GM21515 (cell line): ENCODE measurements at regions not wholly inside any gene's neighbourhood (a gene's known extent, or its start where the extent isn't known, plus 50 kb on each side); places are given as distances from the start of the nearest gene placed in this dataset.
A peak's percentile ranks its signal among the peaks of the same experiment; 100 is the strongest.

ENCODE experiments used
- ATAC-seq: cut with Tn5 transposase; IDR thresholded peaks from one replicate; pipeline ENCODE4 v1.9.1; 2021; ENCODE audit not compliant: unreplicated experiment

DNA sequence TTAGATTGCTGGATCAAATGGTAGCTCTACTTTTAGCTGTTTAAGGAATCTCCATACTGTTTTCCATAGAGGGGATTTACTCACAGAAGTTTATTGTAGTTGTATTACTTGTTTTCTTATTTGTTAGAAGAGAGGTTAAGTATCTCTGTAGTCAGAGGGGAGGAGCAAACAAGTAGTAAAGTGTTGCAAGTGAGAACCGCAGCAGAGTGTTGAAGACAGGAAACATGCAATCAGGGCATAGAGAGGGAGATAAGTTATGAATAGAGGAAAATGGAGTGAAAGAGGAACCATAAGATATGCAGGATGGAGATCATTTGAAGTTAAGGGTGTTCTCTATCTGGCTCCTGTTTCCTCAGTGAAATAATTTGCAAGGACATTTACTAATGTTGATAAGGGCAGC, 331.4 kb upstream of the TMEM229A start:
- ATAC-seq, result no peak

DNA sequence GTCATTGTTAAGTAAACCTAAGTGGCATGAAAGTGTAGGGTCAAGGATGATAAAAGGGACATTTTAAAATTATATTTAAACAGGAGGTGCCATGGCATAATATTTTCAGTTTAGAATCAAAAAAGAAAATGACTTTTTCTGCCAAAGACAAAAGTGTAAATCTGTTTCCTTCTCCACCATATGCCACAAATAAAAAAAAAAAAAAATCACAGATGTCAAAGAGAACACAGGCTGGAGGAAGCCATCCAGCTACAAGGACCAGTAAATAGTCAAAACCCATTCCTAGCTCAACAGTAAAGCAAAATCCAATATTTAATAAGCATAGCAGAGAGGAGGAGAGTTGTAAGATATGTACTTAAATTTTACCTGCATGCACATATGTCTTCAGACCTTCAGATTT, 321.3 kb upstream of the TMEM229A start:
- ATAC-seq, result no peak

DNA sequence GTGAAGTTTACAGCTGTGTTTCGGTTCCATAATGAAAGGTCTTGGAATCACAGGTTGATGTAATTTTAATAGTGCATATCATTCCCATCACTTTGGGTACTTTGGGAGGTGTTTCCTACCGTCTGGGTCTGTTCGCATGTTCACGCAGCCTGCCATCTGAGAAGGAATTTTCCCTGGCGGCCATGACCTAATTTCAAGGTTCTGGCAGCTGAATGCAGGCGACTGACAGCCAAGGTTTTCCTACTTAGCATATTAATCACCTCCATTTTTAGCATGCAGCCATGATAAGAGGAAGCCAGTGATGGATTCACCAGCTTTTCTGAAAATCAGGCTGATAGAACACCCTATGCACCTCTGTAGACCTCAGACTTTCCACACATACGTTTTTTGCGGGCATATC, 319.1 kb upstream of the TMEM229A start:
- no peak for ATAC-seq

DNA sequence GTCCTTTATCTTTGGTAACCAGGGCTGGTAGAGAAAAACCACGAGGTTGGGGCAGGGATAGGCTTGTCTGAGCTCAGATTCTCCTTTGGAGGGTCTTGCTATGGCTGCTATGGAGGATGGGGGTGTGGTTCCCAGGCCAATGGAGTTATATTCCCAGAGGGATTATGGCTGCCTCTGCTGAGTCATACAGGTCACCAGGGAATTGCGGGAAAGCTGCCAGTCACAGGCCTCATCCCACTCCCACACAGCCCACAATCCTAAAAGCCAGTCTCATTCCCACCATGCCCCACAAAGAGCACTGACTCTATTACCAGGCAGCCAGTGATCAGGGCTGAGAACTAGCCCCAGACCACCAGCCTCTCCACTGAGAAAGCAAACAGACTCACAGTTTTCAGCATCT, 316.6 kb upstream of the TMEM229A start:
- no peak for ATAC-seq

DNA sequence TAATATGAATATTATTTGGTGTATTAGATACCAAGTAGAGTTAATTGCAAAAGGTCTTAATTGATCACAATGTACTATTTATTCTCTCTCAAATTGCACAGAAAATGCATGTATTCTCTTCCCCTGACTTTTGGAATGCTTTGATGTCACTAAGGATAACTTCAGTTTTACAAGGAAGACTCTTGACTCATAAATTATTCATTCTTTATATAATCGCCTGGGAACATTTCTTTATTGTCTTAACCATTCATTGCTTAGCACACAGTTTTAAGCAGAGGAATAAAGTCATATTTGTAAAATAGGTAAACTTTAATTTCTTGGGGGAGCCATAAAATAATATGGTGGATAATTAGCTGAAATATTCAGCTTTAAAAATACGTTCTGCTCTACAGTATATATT, 306.0 kb upstream of the TMEM229A start:
- ATAC-seq, result no peak

DNA sequence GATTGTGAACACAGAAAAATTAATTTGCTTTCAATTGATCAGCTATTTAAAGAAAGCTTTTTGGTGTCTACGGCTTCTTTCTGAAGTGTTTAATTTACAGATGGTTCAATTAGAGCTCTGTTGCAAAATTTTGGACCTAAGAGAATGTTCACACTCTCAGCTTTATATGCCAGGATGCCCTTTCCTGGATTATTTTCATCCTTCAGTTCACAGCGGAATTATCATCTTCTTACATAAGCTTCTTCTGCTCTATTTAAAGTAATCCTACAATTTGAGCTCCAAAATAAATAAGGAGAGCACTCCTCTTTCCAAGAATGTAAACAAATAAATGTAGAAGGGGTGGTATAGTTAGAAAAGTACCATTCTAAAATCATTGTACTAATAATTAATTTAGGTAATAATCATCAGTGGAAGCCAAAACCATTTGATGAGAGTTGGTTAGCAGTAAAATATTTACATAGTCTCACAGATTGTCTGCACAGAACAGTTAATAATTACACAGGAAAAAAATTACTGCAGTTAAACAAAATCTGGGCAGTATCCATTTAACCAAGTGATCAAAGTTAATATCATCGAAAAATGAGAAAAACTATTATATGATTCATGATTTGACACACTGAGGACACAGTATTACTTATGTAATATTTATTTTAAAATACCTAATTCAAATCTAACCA, 298.0 kb upstream of the TMEM229A start:
- no peak for ATAC-seq

GRCh38 chr7:124328774-124329173, 295.9 kb upstream of the TMEM229A start:
- no peak for ATAC-seq

- ATAC-seq, result no peak
Measured at GRCh38 chr7:124324262-124324661, 291.4 kb upstream of the TMEM229A start.

GRCh38 chr7:124323597-124323996, 290.7 kb upstream of the TMEM229A start:
- ATAC-seq, result no peak

DNA sequence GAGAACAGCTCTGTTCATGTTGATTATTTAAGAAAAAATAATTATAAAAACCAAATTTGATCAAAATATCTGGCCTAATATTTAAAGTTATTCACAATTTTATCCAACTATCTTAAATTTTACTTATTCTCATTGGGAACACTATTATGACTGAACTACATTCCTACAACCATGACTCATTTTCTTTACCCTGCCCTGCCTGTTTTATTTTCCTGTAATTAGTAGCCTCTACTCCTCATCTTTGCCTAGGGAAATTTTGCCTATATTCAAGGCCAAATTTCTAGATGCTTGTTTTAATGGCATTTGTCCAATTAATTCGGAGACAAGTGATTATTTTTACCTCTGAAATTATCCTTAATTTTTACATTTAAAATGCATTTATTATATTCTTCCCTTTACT, 289.7 kb upstream of the TMEM229A start:
- ATAC-seq, result no peak

- no peak for ATAC-seq
Measured at GRCh38 chr7:124318721-124319450, 286.0 kb upstream of the TMEM229A start.

- ATAC-seq, result no peak
Measured at GRCh38 chr7:124310934-124311390, 278.1 kb upstream of the TMEM229A start.

- ATAC-seq, result no peak
Measured at GRCh38 chr7:124308384-124308783, 275.5 kb upstream of the TMEM229A start.

DNA sequence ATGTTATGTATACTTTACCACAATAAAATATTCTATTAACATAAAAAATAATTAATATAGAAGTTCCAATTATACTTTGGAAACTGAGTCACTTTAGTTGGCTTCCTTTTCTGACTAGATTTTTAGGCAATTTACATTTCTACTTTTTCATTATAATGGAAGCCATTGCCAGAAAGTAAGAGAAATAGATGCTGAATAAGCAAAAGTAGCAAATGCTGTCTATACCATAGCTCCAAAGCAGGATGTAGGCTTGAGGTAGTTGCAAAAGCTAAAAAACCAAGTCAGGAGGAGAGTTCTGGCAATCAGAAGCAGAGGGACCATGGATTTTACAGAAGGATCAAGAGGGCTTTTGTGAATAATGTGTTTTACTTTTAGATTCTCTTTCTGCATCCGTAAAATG, 262.4 kb upstream of the TMEM229A start:
- no peak for ATAC-seq

- no peak for ATAC-seq
Measured at GRCh38 chr7:124284937-124285336, 252.1 kb upstream of the TMEM229A start.

GRCh38 chr7:124276005-124276622, 243.2 kb upstream of the TMEM229A start:
- peak; percentile 99 for ATAC-seq

- no peak for ATAC-seq
Measured at GRCh38 chr7:124275411-124275810, 242.5 kb upstream of the TMEM229A start.

GRCh38 chr7:124269774-124270173, 236.9 kb upstream of the TMEM229A start:
- no peak for ATAC-seq

DNA sequence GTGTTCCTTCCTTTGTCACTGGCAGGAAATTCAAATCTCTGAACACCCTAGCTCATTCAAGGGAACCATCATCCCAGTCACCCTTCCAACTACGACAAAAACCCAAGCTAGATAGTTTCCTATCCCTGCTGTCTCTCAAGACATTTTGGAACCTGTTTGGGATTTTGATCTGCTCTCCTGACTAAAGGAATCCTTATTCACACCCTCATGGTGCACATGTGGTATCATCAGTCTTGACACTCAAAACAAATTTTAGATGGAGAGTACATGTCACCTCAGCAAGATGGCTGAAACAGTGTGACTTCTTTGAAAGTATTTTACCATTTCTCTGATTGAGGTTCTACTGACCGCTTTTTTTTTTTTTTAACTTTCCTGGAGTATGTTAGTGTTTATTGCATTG, 234.3 kb upstream of the TMEM229A start:
- no peak for ATAC-seq

DNA sequence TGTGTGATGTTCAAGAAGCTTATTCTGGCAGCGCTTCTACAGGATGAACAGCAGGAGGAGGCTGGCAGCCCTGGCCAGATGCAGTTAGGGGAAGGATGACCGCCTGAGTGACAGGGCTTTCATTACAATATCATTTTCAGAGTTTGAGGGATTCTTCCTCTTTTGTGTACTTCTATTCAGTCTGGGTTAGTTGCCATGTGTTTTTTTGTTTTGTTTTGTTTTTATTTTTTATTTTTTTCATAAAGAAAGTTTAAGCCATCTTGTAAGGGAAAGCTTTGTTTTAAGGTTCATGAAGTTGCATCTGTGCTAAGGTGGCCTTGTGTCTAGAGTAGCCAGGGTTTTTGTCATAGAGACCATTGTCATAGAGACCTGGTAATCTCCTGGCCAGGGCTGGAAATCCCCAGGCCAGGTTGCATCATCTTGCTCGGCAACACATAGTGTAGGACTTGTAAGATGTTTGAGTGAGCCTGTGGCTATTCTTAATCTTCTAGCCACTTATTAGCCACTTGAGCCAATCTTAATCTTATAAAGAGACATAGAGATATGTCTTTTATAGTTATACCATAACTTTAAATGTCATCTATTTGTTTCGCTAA, 230.5 kb upstream of the TMEM229A start:
- ATAC-seq, result peak; percentile 80

DNA sequence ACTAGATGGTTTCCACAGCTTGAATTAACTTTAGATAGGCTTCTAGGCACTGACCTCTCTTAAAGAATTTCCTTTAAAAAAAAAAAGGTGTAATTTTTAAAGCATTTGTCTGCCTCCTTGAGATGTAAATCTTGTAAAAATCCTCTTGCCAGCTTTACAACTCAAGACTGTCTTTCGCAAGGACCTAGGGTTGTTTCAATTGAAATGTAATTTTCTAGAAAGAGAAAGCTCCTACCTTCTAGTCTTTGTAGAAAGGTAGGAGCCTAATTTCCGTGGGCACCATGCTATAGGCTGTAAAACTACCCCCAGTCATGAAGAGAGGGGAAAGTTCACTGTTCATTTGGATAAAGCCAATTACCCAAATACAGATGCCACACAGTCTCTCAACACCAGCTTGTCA, 228.8 kb upstream of the TMEM229A start:
- no peak for ATAC-seq
